Spleen (tissue), 11 donors: ENCODE measurements at regions not wholly inside any gene's neighbourhood (a gene's known extent, or its start where the extent isn't known, plus 50 kb on each side); places are given as distances from the start of the nearest gene placed in this dataset.

Experiments used
- DNase-seq: peaks from one replicate; pipeline ENCODE4 v3.0.0-alpha.2; 2020
- H3K27ac ChIP-seq, 8 donors: fragments of 200-600 bp; sonication (generic) in 7 of 8; 1 replicate in 4 of 8; 2 replicates in 4 of 8; pipeline versions ENCODE4 v1.5.0 to v1.8.0; 2016 to 2021; ENCODE audit warnings: inconsistent platforms in 4 of 8, mild to moderate bottlenecking in 4 of 8, moderate library complexity in 1 of 8
- H3K27me3 ChIP-seq, 7 donors: fragments of 200-600 bp; sonication (generic) in 6 of 7; replicated peaks in 1 of 7; 1 replicate in 4 of 7; 2 replicates in 3 of 7; pipeline versions ENCODE4 v1.5.0 to v1.8.0; 2016 to 2021; ENCODE audit warnings: inconsistent platforms in 3 of 7, mild to moderate bottlenecking in 1 of 7
- H3K36me3 ChIP-seq, 6 donors: fragments of 200-600 bp; sonication (generic) in 5 of 6; 1 replicate in 4 of 6; 2 replicates in 2 of 6; pipeline versions ENCODE4 v1.5.0 to v1.8.0; 2016 to 2021; ENCODE audit warnings: inconsistent platforms in 2 of 6
- H3K4me1 ChIP-seq, 6 donors: fragments of 200-600 bp; sonication (generic) in 5 of 6; 1 replicate in 3 of 6; 2 replicates in 3 of 6; pipeline versions ENCODE4 v1.5.0 to v1.8.0; 2016 to 2021; ENCODE audit warnings: inconsistent platforms in 3 of 6
- H3K4me3 ChIP-seq, 8 donors: fragments of 200-600 bp; sonication (generic) in 7 of 8; 1 replicate in 4 of 8; 2 replicates in 4 of 8; pipeline versions ENCODE4 v1.5.0 to v1.8.0; 2016 to 2021; ENCODE audit warnings: inconsistent platforms in 4 of 8, mild to moderate bottlenecking in 4 of 8, moderate library complexity in 2 of 8
- H3K9me3 ChIP-seq, 8 donors: fragments of 200-600 bp; sonication (generic) in 7 of 8; 1 replicate in 4 of 8; 2 replicates in 4 of 8; pipeline versions ENCODE4 v1.5.0 to v1.8.0; 2016 to 2021; ENCODE audit warnings: inconsistent platforms in 4 of 8
- CTCF ChIP-seq, 11 experiments: fragments of 200-600 bp in 7 of 11; fragments of 450-650 bp in 4 of 11; sonication (generic) in 4 of 11; IDR thresholded peaks in 8 of 11; conservative IDR thresholded peaks in 3 of 11; 1 replicate in 7 of 11; 2 replicates in 4 of 11; pipeline versions ENCODE4 v1.4.0 to v1.8.0; 2016 to 2021; ENCODE audit warnings: antibody characterized with exemption in 11 of 11, inconsistent platforms in 4 of 11, mild to moderate bottlenecking in 1 of 11
- POLR2A ChIP-seq, 3 donors: fragments of 450-650 bp; IDR thresholded peaks; one replicate each; pipeline ENCODE4 v1.5.1; 2017; ENCODE audit warnings: antibody characterized with exemption in 3 of 3, mild to moderate bottlenecking in 1 of 3
- POLR2AphosphoS5 ChIP-seq, 3 donors: sonication (generic); formaldehyde crosslinking; IDR thresholded peaks; one replicate each; pipeline ENCODE4 v1.5.1; 2017; ENCODE audit warnings: antibody characterized with exemption in 3 of 3
- WGBS, 5 donors: extraction: QIAGEN DNeasy Blood & Tissue Kit in 3 of 5; methylation state at CpG; one replicate each; pipeline versions ENCODE4 v1.1.5 to v1.1.7; 2013 to 2018; 5-methylcytosine and 5-hydroxymethylcytosine counted together
- intact Hi-C: fragments of 100-400 bp; cut with DNase I; formaldehyde crosslinking; loops from one replicate; pipeline ENCODE4 v1.15.0; 2023; ENCODE audit warnings: low total_unique reads
- small RNA-seq, 4 donors: library from RNA; depleted of rRNA; stranded (forward); fragments of <200 nt; gene quantifications; one replicate each; pipeline ENCODE3, GENCODE V24; 2016
- donor health status: healthy with polysubstance abuse.
- donor health status: DM: no; HTN: no; CAD: no; lungs with moderate emphysema.
- donor health status: DM: no; HTN: no; CAD: no.
- donor health status: Bipolar disorder and iron deficiency.
- donor health status: healthy.
- donor health status: DM: no; HTN: no; CAD: no.
- donor health status: DM: yes; HTN: yes; CAD: no.

GRCh38 chr2:23327887-23328286 lies 57.1 kb upstream of the KLHL29 start:
- Histone ChIP-seq H3K36me3 (no peaks in the 10 kb centered on the region), H3K9me3 (no peaks in the 10 kb centered on the region), H3K4me1 (no peaks in the 10 kb centered on the region), H3K4me3 (no peak overlapping the region), H3K27ac (no peak overlapping the region), H3K27me3 (peaks cover 0 to 23% (median 0%) of the 10 kb centered on the region in 7 donors)
- intact Hi-C loops, result no loop called here
- 74 to 89% (median 86%) methylated on average over 3 of the region's 3 CpGs for WGBS, 5 donors
- DNase-seq, result no peak
- TF ChIP-seq POLR2A (IDR thresholded peaks at IDR 0.05), result no peak

- H3K36me3 ChIP-seq, result no peaks in the 10 kb centered on the region
- no peak overlapping the region for H3K27ac ChIP-seq
- no peaks in the 10 kb centered on the region for H3K9me3 ChIP-seq
- H3K27me3 ChIP-seq, result peaks cover 0 to 23% (median 0%) of the 10 kb centered on the region in 7 donors
- WGBS, 5 donors, result 40 to 58% (median 48%) methylated on average over 5 of the region's 5 CpGs
- intact Hi-C loops, result no loop called here
- TF ChIP-seq POLR2AphosphoS5 (IDR thresholded peaks at IDR 0.05) (no peak), POLR2A (IDR thresholded peaks at IDR 0.05) (no peak), CTCF (IDR thresholded peaks at IDR 0.05 in 8 of 11, conservative IDR thresholded peaks at IDR 0.05 in 3 of 11) (no peak)
- H3K4me1 ChIP-seq, result no peaks in the 10 kb centered on the region
- no peak overlapping the region for H3K4me3 ChIP-seq
- DNase-seq, result no peak
These were observed 54.8 kb upstream of the KLHL29 start for GRCh38 chr2:23330214-23330613.

Small RNAs in the stretch of these regions (small RNA-seq; reads per million reads assigned to genes)
- gene AC099799.1 (0 reads per million in 4 donors), gene RN7SL117P (0 reads per million in 4 donors), gene RNA5SP87 (1.1 to 3.8 (median 2.6) reads per million in 4 donors)
